H1 (cell line): ENCODE measurements at regions not wholly inside any gene's neighbourhood (a gene's known extent, or its start where the extent isn't known, plus 50 kb on each side); places are given as distances from the start of the nearest gene placed in this dataset.

Source experiments
- CTCF ChIA-PET: fragments of 300-600 bp; sonication (Branson Sonifier 250); formaldehyde crosslinking; loops from one replicate; lab custom pipeline; 2021; ENCODE audit not compliant: partially characterized antibody; lab: Charles Lee
- POLR2A ChIA-PET: fragments of 300-600 bp; sonication (Branson Sonifier 250); formaldehyde crosslinking; loops from one replicate; lab custom pipeline; 2021; ENCODE audit warnings: inconsistent platforms; ENCODE audit not compliant: partially characterized antibody; lab: Charles Lee
- DNase-seq, 2 experiments: peaks; one replicate each; pipeline versions ENCODE4 v3.0.0 to v3.0.0-alpha.2; 2010 to 2022; ENCODE audit warnings: low spot score in 2 of 2, low read depth in 1 of 2, mixed read lengths in 1 of 2
- FAIRE-seq: peaks from 2 replicates; lab custom pipeline; 2011; peaks lifted over from hg19 to GRCh38; lab: Jason Lieb, UNC
- H2AFZ ChIP-seq: 2 replicates; pipeline ENCODE4 v1.8.1; 2012; ENCODE audit warnings: low read length, inconsistent platforms
- H2AK5ac ChIP-seq: 2 replicates; pipeline ENCODE4 v1.6.1; 2013; ENCODE audit warnings: low read depth, low read length
- H2BK120ac ChIP-seq: replicated peaks from 2 replicates; pipeline ENCODE3; 2013; ENCODE audit warnings: low read depth, low read length, inconsistent platforms
- H2BK12ac ChIP-seq: 2 replicates; pipeline ENCODE4 v1.6.1; 2013; ENCODE audit warnings: low read depth, low read length
- H2BK15ac ChIP-seq: 2 replicates; pipeline ENCODE4 v1.6.1; 2013; ENCODE audit warnings: low read length
- H2BK20ac ChIP-seq: 2 replicates; pipeline ENCODE4 v1.6.1; 2013; ENCODE audit warnings: low read length
- H2BK5ac ChIP-seq: 2 replicates; pipeline ENCODE4 v1.6.1; 2013; ENCODE audit warnings: low read depth, low read length
- H3K14ac ChIP-seq: 2 replicates; pipeline ENCODE4 v1.6.1; 2013; ENCODE audit warnings: inconsistent platforms; ENCODE audit not compliant: insufficient read length
- H3K18ac ChIP-seq: 2 replicates; pipeline ENCODE4 v1.6.1; 2013; ENCODE audit warnings: low read length; ENCODE audit errors: extremely low read depth
- H3K23ac ChIP-seq: 2 replicates; pipeline ENCODE4 v1.6.1; 2013; ENCODE audit warnings: inconsistent platforms; ENCODE audit not compliant: insufficient read length
- H3K23me2 ChIP-seq: 2 replicates; pipeline ENCODE4 v1.6.1; 2013; ENCODE audit warnings: low read depth, low read length
- H3K27ac ChIP-seq: 2 replicates; pipeline ENCODE4 v1.6.1; 2011; ENCODE audit warnings: low read depth, low read length, inconsistent platforms
- H3K27me3 ChIP-seq, 4 experiments: replicated peaks in 1 of 4; 1 replicate in 1 of 4; 2 replicates in 3 of 4; pipeline versions ENCODE4 v1.6.1 to v1.8.1; 2011 to 2013; ENCODE audit warnings: low read length in 3 of 4, mild to moderate bottlenecking in 3 of 4, inconsistent platforms in 2 of 4, mixed read lengths in 2 of 4, moderate library complexity in 1 of 4; ENCODE audit not compliant: control insufficient read depth in 3 of 4, insufficient read depth in 3 of 4; ENCODE audit errors: extremely low read depth in 1 of 4
- H3K36me3 ChIP-seq, 4 experiments: 2 replicates each; pipeline versions ENCODE4 v1.6.1 to v1.8.1; 2011 to 2013; ENCODE audit warnings: mild to moderate bottlenecking in 4 of 4, low read length in 3 of 4, moderate library complexity in 2 of 4, control low read depth in 1 of 4, inconsistent platforms in 1 of 4; ENCODE audit not compliant: insufficient read depth in 4 of 4, control insufficient read depth in 2 of 4
- H3K4ac ChIP-seq: replicated peaks from 2 replicates; pipeline ENCODE3; 2013; ENCODE audit warnings: low read length, low read depth, mixed read lengths, inconsistent platforms; ENCODE audit not compliant: insufficient read length
- H3K4me1 ChIP-seq, 4 experiments: replicated peaks in 1 of 4; 1 replicate in 1 of 4; 2 replicates in 3 of 4; pipeline versions ENCODE4 v1.6.1 to v1.8.1; 2011 to 2013; ENCODE audit warnings: low read length in 3 of 4, inconsistent platforms in 2 of 4, mixed read lengths in 1 of 4; ENCODE audit not compliant: insufficient read depth in 4 of 4, control insufficient read depth in 3 of 4
- H3K4me2 ChIP-seq, 2 experiments: 2 replicates each; pipeline versions ENCODE4 v1.6.1 to v1.8.1; 2011 to 2013; ENCODE audit warnings: low read depth in 2 of 2, low read length in 2 of 2, control low read depth in 1 of 2, inconsistent platforms in 1 of 2, mild to moderate bottlenecking in 1 of 2; ENCODE audit not compliant: insufficient read depth in 1 of 2
- H3K4me3 ChIP-seq, 4 experiments: fragments of 200-600, 300-600 bp in 1 of 4; sonication (generic), shearing (Covaris generic), sonication (Bioruptor Twin) in 1 of 4; 2 replicates each; pipeline versions ENCODE4 v1.5.1 to v1.8.1; 2011 to 2016; ENCODE audit warnings: low read length in 4 of 4, low read depth in 3 of 4, control low read depth in 2 of 4, inconsistent platforms in 2 of 4, mild to moderate bottlenecking in 2 of 4, mixed read lengths in 1 of 4, moderate library complexity in 1 of 4; ENCODE audit not compliant: insufficient read depth in 2 of 4; ENCODE audit errors: extremely low read depth in 1 of 4
- H3K56ac ChIP-seq: replicated peaks from 2 replicates; pipeline ENCODE3; 2013; ENCODE audit warnings: low read depth, mild to moderate bottlenecking, mixed read lengths, low read length, inconsistent platforms; ENCODE audit not compliant: insufficient read length
- H3K79me1 ChIP-seq: 2 replicates; pipeline ENCODE4 v1.6.1; 2013; ENCODE audit warnings: low read depth, low read length, control low read depth
- H3K79me2 ChIP-seq, 2 experiments: 2 replicates each; pipeline versions ENCODE4 v1.6.1 to v1.8.1; 2012 to 2013; ENCODE audit warnings: low read length in 2 of 2, mild to moderate bottlenecking in 2 of 2, inconsistent platforms in 1 of 2; ENCODE audit not compliant: insufficient read depth in 2 of 2, control insufficient read depth in 1 of 2
- H3K9ac ChIP-seq, 4 experiments: replicated peaks in 1 of 4; 1 replicate in 1 of 4; 2 replicates in 3 of 4; pipeline versions ENCODE4 v1.6.1 to v1.8.1; 2011 to 2013; ENCODE audit warnings: low read depth in 3 of 4, low read length in 3 of 4, control low read depth in 2 of 4, mild to moderate bottlenecking in 2 of 4, moderate library complexity in 2 of 4, inconsistent platforms in 1 of 4; ENCODE audit errors: extremely low read depth in 1 of 4
- H3K9me3 ChIP-seq, 2 experiments: 2 replicates each; pipeline versions ENCODE4 v1.6.1 to v1.8.1; 2012 to 2013; ENCODE audit warnings: mild to moderate bottlenecking in 2 of 2, moderate library complexity in 2 of 2, control low read depth in 1 of 2, inconsistent platforms in 1 of 2, low read depth in 1 of 2, low read length in 1 of 2, mixed read lengths in 1 of 2; ENCODE audit not compliant: insufficient read depth in 2 of 2
- H4K20me1 ChIP-seq, 2 experiments: replicated peaks in 1 of 2; 2 replicates each; pipeline versions ENCODE3 to v1.8.1; 2011 to 2013; ENCODE audit warnings: inconsistent platforms in 2 of 2, low read length in 2 of 2, mild to moderate bottlenecking in 1 of 2; ENCODE audit not compliant: insufficient read depth in 2 of 2, control insufficient read depth in 1 of 2
- H4K5ac ChIP-seq: 2 replicates; pipeline ENCODE4 v1.6.1; 2013; ENCODE audit warnings: low read length, low read depth, mixed read lengths, inconsistent platforms; ENCODE audit not compliant: insufficient read length
- H4K8ac ChIP-seq: 2 replicates; pipeline ENCODE4 v1.8.0; 2013; ENCODE audit warnings: mild to moderate bottlenecking, moderate library complexity, low read length, inconsistent platforms; ENCODE audit not compliant: insufficient read depth; ENCODE audit errors: extremely low read depth
- H4K91ac ChIP-seq: replicated peaks from 2 replicates; pipeline ENCODE3; 2013; ENCODE audit warnings: low read length, mixed read lengths, inconsistent platforms; ENCODE audit not compliant: insufficient read length
- ASH2L ChIP-seq: fragments of 200-600, 300-600 bp; sonication (generic); IDR thresholded peaks from one replicate; pipeline ENCODE4 v1.7.1; 2017; ENCODE audit warnings: low read length
- ATF2 ChIP-seq: IDR thresholded peaks from 2 replicates; pipeline ENCODE4 v1.6.1; 2012; ENCODE audit warnings: low read length, inconsistent platforms
- BRCA1 ChIP-seq: IDR thresholded peaks from 2 replicates; pipeline ENCODE4 v1.6.1; 2012; ENCODE audit warnings: low read depth, low read length, improper control_type of control experiment
- CBX8 ChIP-seq: fragments of 300-800, 300-1000 bp; sonication (generic); IDR thresholded peaks from 2 replicates; pipeline ENCODE4 v1.7.1; 2016; ENCODE audit warnings: low read depth, low read length, borderline replicate concordance
- CHD1 ChIP-seq: IDR thresholded peaks from 2 replicates; pipeline ENCODE4 v1.6.1; 2012; ENCODE audit warnings: low read depth, low read length, improper control_type of control experiment
- EZH2 ChIP-seq: fragments of 200-600 bp; sonication (generic); IDR thresholded peaks from 2 replicates; pipeline ENCODE4 v1.7.1; 2012; ENCODE audit warnings: low read depth, mild to moderate bottlenecking, moderate library complexity, low read length, inconsistent platforms; ENCODE audit not compliant: severe bottlenecking
- NANOG ChIP-seq: IDR thresholded peaks from 2 replicates; pipeline ENCODE4 v1.6.1; 2011; ENCODE audit warnings: low read length, low read depth, mild to moderate bottlenecking, inconsistent platforms; ENCODE audit not compliant: insufficient read depth, poor library complexity, severe bottlenecking
- SIN3A ChIP-seq, 2 experiments: IDR thresholded peaks in 1 of 2; conservative IDR thresholded peaks in 1 of 2; 2 replicates each; pipeline ENCODE4 v1.6.1; 2011 to 2012; ENCODE audit warnings: low read length in 2 of 2, improper control_type of control experiment in 1 of 2, low read depth in 1 of 2, mild to moderate bottlenecking in 1 of 2
- YY1 ChIP-seq: IDR thresholded peaks from 2 replicates; pipeline ENCODE4 v1.6.1; 2011; ENCODE audit warnings: low read depth, mild to moderate bottlenecking, low read length
- TF ChIP-seq, protein P1 (sequence below): IDR thresholded peaks from 2 replicates; pipeline ENCODE4 v1.6.1; 2012; ENCODE audit warnings: inconsistent platforms
- TF ChIP-seq, protein P2 (sequence below), 3 experiments: IDR thresholded peaks; 1 replicate in 2 of 3; 2 replicates in 1 of 3; pipeline versions ENCODE4 v1.5.1 to v1.6.1; 2011; ENCODE audit warnings: low read length in 3 of 3, mild to moderate bottlenecking in 3 of 3, inconsistent platforms in 2 of 3, low read depth in 1 of 3, moderate library complexity in 1 of 3; ENCODE audit not compliant: insufficient read depth in 1 of 3; ENCODE audit errors: control extremely low read depth in 1 of 3

- Histone ChIP-seq H2BK12ac (no peak overlapping the region), H4K5ac (no peak overlapping the region), H3K18ac (no peak overlapping the region), H2BK5ac (no peak overlapping the region), H2BK20ac (no peak overlapping the region), H3K4ac (no peak overlapping the region), H3K23me2 (no peaks in the 10 kb centered on the region), H3K23ac (no peak overlapping the region), H4K8ac (no peak overlapping the region), H3K56ac (no peak overlapping the region), H3K36me3 (no peaks in the 10 kb centered on the region), H3K4me2 (no peak overlapping the region), H2BK120ac (no peak overlapping the region), H2AFZ (no peak overlapping the region), H4K20me1 (no peaks in the 10 kb centered on the region), H3K4me1 (no peaks in the 10 kb centered on the region), H3K79me2 (no peaks in the 10 kb centered on the region), H3K27ac (no peak overlapping the region), H3K4me3 (no peak overlapping the region), H2AK5ac (no peak overlapping the region), H3K9ac (no peak overlapping the region), H3K27me3 (no peaks in the 10 kb centered on the region), H4K91ac (no peak overlapping the region), H3K14ac (no peak overlapping the region), H3K9me3 (no peaks in the 10 kb centered on the region), H2BK15ac (no peak overlapping the region), H3K79me1 (no peaks in the 10 kb centered on the region)
- ChIA-PET CTCF (interaction anchor here (0.7 kb wide), 1 partner anchor 248 kb away, joined by 3 read pairs; no protein-coding TSS in a partner anchor), POLR2A (no interaction called here)
- no peak for DNase-seq
- no peak for FAIRE-seq
- no peak for TF ChIP-seq CBX8
- no peak for TF ChIP-seq BRCA1
- TF ChIP-seq, protein P1, sequence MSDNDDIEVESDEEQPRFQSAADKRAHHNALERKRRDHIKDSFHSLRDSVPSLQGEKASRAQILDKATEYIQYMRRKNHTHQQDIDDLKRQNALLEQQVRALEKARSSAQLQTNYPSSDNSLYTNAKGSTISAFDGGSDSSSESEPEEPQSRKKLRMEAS, result no peak
- TF ChIP-seq EZH2, result no peak
- no peak for TF ChIP-seq NANOG
- no peak for TF ChIP-seq ATF2
- TF ChIP-seq ASH2L, result no peak
- TF ChIP-seq, protein P2, sequence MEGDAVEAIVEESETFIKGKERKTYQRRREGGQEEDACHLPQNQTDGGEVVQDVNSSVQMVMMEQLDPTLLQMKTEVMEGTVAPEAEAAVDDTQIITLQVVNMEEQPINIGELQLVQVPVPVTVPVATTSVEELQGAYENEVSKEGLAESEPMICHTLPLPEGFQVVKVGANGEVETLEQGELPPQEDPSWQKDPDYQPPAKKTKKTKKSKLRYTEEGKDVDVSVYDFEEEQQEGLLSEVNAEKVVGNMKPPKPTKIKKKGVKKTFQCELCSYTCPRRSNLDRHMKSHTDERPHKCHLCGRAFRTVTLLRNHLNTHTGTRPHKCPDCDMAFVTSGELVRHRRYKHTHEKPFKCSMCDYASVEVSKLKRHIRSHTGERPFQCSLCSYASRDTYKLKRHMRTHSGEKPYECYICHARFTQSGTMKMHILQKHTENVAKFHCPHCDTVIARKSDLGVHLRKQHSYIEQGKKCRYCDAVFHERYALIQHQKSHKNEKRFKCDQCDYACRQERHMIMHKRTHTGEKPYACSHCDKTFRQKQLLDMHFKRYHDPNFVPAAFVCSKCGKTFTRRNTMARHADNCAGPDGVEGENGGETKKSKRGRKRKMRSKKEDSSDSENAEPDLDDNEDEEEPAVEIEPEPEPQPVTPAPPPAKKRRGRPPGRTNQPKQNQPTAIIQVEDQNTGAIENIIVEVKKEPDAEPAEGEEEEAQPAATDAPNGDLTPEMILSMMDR (IDR thresholded peaks at IDR 0.05; ENCODE audit: control extremely low read depth in 1 of 3, insufficient read depth in 1 of 3, low read depth in 1 of 3, low read length in 3 of 3), result no peak
- TF ChIP-seq SIN3A (conservative IDR thresholded peaks at IDR 0.05 in 1 of 2, IDR thresholded peaks at IDR 0.05 in 1 of 2; ENCODE audit: low read depth in 1 of 2, low read length in 2 of 2), result no peak
- TF ChIP-seq CHD1, result no peak
- no peak for TF ChIP-seq YY1
Observed at GRCh38 chrX:39115166-39115565, 313.9 kb downstream of the MID1IP1 start.
